Gastrocnemius medialis (tissue), 4 donors: ENCODE measurements at regions not wholly inside any gene's neighbourhood (a gene's known extent, or its start where the extent isn't known, plus 50 kb on each side); places are given as distances from the start of the nearest gene placed in this dataset.

Source experiments
- POLR2A ChIP-seq, 2 donors: fragments of 450-650 bp; IDR thresholded peaks; one replicate each; pipeline ENCODE4 v1.6.1; 2017; ENCODE audit warnings: antibody characterized with exemption in 2 of 2, mild to moderate bottlenecking in 2 of 2, moderate library complexity in 2 of 2
- TF ChIP-seq, protein P1 (sequence below), 5 experiments: fragments of 450-650 bp in 3 of 5; fragments of 200-600 bp in 2 of 5; sonication (generic) in 2 of 5; IDR thresholded peaks in 4 of 5; conservative IDR thresholded peaks in 1 of 5; 1 replicate in 4 of 5; 2 replicates in 1 of 5; pipeline ENCODE4 v1.5.1; 2016 to 2019; ENCODE audit warnings: antibody characterized with exemption in 5 of 5, mild to moderate bottlenecking in 3 of 5, moderate library complexity in 3 of 5

DNA sequence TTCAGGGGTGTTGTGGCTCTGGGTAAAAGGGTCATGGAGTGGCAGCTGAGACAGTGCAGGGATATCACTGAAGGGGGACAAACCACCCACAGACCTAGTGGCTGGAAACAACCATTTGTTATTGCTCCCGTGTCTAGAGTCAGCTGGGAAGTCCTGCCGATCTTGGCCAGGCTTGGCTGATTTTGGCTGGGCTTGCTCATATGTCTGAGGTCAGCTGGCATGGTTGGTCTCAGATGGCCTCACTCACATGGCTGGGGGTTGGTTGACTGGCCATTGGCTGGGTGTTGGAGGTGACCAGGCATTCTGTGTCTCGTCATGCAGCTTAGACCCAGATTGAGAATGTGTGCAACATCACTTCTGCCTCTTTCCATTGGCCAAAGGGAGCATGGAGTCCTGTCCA, 203.8 kb upstream of the POU3F1 start:
- TF ChIP-seq, protein P1, sequence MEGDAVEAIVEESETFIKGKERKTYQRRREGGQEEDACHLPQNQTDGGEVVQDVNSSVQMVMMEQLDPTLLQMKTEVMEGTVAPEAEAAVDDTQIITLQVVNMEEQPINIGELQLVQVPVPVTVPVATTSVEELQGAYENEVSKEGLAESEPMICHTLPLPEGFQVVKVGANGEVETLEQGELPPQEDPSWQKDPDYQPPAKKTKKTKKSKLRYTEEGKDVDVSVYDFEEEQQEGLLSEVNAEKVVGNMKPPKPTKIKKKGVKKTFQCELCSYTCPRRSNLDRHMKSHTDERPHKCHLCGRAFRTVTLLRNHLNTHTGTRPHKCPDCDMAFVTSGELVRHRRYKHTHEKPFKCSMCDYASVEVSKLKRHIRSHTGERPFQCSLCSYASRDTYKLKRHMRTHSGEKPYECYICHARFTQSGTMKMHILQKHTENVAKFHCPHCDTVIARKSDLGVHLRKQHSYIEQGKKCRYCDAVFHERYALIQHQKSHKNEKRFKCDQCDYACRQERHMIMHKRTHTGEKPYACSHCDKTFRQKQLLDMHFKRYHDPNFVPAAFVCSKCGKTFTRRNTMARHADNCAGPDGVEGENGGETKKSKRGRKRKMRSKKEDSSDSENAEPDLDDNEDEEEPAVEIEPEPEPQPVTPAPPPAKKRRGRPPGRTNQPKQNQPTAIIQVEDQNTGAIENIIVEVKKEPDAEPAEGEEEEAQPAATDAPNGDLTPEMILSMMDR (IDR thresholded peaks at IDR 0.05 in 4 of 5, conservative IDR thresholded peaks at IDR 0.05 in 1 of 5), result no peak
- no peak for TF ChIP-seq POLR2A (IDR thresholded peaks at IDR 0.05)
